ENCODE measurements at regions not wholly inside any gene's neighbourhood (a gene's known extent, or its start where the extent isn't known, plus 50 kb on each side); places are given as distances from the start of the nearest gene placed in this dataset.
"Not testable (repeated sequence)": the region's sequence is repeated elsewhere in the genome, so short reads cannot be mapped to it uniquely, and the experiment has no call there.

- no peak for DNase-seq (ENCODE audit: low read depth in 2 of 3, low spot score in 2 of 3)
Measured at GRCh38 chr2:190150413-190150812, 87.9 kb upstream of the MSTN start.

DNA sequence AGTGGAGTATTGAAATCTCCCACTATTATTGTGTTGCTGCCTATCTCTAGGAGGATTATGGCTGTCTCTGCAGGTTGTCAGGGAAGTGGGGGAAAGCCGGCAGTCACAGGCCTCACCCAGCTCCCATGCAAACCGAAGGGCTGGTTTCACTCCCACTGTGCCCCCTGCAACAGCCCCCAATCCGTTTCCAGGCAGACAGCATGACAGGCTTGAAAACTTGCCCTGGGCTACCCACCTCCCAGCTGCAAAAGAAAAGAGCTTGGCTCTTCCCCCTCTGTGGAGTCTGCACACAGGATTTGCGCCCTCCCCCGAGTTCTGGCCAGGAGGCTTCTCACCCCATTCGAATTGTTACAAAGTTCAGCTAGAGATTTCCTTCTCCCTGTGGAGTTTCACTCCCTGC is 87.4 kb upstream of the MSTN start:
- no peak for DNase-seq (ENCODE audit: low read depth in 2 of 3, low spot score in 2 of 3)

- DNase-seq (ENCODE audit: low read depth in 2 of 3, low spot score in 2 of 3) = no peak
Measured at GRCh38 chr2:190149200-190149599, 86.7 kb upstream of the MSTN start.

DNA sequence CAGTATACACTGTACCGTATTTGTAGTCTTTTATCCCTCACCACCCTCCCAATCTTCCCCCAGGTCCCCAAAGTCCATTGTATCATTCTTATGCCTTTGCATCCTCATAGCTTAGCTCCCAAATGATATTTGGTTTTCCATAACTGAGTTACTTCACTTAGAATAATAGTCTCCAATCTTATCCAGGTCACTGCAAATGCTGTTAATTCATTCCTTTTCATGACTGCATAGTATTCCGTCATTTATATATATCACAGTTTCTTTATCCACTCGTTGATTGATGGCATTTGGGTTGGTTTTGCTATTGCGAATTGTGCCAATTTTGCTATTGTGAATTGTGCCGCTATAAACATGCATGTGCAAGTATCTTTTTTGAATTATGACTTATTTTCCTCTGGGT is 83.6 kb upstream of the MSTN start:
- DNase-seq (ENCODE audit: low read depth in 2 of 3, low spot score in 2 of 3) = not testable (repeated sequence)

- DNase-seq (ENCODE audit: low read depth in 2 of 3, low spot score in 2 of 3) = not testable (repeated sequence)
Measured at GRCh38 chr2:190140474-190140873, 77.9 kb upstream of the MSTN start.

- no peak for DNase-seq (ENCODE audit: low read depth in 2 of 3, low spot score in 2 of 3)
Measured at GRCh38 chr2:190139371-190139770, 76.8 kb upstream of the MSTN start.

DNA sequence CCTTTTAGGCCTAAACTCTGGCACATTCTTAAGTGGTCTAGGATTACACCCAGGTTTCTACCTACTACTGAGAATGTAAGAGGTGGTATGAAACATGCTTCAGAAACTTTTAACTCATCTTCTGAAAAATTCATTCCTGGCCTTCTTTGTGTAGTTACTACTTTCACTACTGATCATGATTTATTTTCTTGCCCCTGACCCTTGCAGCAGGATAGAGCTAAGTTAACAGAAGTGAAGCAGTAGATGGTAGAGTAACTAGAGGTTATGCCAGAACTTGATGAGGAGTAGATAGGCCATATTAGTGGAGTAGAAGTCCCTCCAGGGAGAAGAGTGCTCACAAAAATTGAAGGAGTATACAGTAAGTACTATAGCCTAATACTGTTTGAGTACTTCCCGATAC is 75.5 kb upstream of the MSTN start:
- no peak for DNase-seq (ENCODE audit: low read depth in 2 of 3, low spot score in 2 of 3)

DNA sequence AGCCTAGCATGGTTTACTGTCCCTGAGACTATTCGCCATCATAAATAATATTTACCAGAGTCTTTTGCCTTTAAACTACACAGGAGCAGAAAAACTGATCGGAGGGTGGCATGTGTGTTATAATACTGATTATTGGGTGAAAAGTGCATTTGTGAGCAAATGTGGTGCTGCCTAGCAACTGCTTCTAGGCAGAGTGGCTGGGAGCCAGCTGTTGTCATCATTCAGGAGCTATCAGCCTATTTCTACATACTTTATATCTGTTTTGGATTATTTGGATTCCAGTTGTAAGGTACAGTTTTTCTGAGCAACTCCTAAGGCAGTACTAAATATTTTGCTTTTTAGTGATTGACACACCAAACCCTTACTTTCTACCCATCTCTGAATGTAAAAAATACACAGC is 75.0 kb upstream of the MSTN start:
- DNase-seq (ENCODE audit: low read depth in 2 of 3, low spot score in 2 of 3) = no peak

- DNase-seq (ENCODE audit: low read depth in 2 of 3, low spot score in 2 of 3) = no peak
Measured at GRCh38 chr2:190136825-190137224, 74.3 kb upstream of the MSTN start.

DNA sequence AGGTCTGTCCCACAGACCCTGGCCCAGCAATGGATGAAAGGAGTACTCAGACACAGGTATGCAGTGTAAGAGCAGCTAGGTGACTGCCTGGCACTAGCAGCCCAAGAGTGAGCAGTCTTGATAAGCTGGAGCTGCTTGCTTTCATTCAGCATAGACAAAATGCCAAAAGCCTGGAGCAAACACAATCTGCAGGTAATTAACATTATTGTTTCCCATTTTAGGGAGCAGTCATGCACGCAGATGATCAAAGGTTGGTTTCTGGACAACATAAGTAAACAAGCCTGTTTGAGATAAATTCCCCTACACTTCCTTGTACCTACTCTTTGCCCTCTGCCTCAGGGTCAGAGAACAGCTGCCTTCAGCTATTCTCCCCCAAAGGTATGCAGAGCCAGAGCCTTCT is 73.7 kb upstream of the MSTN start:
- no peak for DNase-seq (ENCODE audit: low read depth in 2 of 3, low spot score in 2 of 3)

DNA sequence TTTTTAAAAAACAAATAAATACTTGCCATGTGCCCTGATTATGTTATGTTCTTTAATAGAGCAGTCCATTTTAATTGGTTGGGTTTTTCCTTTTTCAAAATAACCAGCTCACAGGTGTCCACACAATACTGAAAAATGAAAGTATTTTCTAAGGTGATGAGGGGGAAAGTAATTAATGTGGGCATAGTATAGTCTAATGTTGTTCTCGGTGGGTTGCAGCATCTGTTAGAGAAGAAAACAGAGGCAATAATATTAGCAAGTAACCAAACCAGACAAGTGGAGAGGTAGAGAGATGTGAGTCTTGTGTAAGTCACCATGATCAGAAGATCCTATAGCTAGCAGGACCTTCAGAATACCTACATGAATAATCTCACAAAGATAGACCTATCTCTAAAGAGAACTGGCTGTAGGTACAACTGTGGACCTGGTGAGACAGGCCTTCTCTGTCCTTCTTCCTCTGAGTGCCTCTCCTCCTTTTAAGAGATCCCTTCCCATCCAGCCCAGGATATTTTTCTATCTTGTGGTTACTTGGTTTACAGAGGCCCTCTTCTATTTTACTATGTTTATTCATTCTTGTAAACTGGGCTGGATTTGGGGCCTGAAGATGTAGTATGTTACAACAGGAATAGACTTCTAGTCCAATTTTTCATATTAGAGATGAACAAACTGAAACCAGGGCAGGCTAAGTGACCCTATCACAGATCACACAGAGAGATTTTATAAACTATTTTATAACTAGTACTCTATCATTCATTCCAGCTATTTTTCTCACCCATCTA is 67.1 kb upstream of the MSTN start:
- no peak for DNase-seq (ENCODE audit: low read depth in 2 of 3, low spot score in 2 of 3)

DNA sequence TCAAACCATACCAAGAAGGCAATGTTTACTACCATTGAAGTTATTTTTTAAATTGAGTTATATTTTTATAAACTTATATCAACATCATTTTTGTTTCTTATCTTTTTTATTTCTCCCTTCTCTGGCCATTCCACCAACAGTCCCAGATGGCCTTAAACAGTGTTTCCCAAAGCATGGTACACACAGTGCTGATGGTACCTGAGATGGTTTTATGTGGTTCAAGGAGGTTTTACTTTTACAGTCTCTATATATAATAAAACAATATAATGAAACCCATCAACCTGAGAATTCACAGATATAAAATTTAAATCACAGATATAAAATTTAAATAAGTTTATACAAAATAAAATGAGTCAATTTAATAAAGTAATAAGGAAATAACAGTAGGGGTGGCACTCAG is 65.1 kb upstream of the MSTN start:
- no peak for DNase-seq (ENCODE audit: low read depth in 2 of 3, low spot score in 2 of 3)

- DNase-seq (ENCODE audit: low read depth in 2 of 3, low spot score in 2 of 3) = no peak
Measured at GRCh38 chr2:190126798-190127197, 64.3 kb upstream of the MSTN start.

GRCh38 chr2:190123956-190124355 is 61.4 kb upstream of the MSTN start:
- DNase-seq (ENCODE audit: low read depth in 2 of 3, low spot score in 2 of 3) = no peak

- no peak for DNase-seq (ENCODE audit: low read depth in 2 of 3, low spot score in 2 of 3)
Measured at GRCh38 chr2:190121971-190122370, 59.4 kb upstream of the MSTN start.

DNA sequence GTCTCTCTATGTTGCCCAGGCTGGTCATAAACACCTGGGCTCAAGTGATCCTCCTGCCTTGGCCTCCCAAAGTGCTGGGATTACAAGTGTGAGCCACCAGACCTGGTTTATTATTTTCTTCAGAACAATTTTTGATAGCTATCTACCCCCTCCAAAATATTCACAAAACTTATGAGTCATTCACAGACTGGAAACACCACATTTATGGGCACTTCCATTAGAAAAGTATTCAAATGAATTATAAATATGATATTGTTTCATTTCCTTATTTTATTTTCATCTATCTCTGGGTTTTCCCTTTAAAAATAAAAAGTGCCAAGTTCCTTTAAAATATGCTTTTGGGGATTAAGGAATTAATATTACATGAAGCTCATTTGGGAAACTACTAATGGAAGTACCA is 58.8 kb upstream of the MSTN start:
- DNase-seq (ENCODE audit: low read depth in 2 of 3, low spot score in 2 of 3) = no peak

DNA sequence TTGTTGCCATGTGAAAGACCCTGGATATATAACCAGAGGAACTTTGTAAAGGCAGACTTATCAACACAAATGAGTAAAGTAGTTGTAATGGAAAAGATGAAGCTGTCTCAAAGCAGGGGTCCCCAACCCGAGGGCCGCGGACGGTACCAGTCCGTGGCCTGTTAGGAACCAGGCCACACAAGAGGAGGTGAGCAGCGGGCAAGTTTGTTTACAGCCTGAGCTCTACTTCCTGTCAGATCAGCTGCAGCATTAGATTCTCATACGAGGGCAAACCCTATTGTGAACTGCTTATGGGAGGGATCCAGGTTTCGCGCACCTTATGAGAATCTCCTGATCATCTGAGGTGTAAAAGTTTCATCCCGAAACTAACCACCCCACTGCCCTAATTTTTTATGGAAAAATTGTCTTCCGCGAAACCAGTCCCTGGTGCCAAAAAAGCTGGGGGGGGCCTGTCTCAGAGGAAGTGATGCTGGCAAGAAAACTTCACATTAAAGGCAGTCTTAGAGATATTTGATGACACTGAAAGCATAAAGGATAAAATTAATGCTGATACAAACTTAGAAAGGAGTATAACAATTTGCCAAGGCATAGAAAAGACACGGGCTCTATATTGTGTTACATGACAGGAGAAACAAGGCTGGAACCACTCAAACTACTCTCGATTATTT is 57.5 kb upstream of the MSTN start:
- no peak for DNase-seq (ENCODE audit: low read depth in 2 of 3, low spot score in 2 of 3)

GRCh38 chr2:190119257-190119656 is 56.7 kb upstream of the MSTN start:
- peak in 1 of 3 experiments; percentile 1 for DNase-seq (ENCODE audit: low read depth in 2 of 3, low spot score in 2 of 3)

GRCh38 chr2:190117305-190117704 is 54.8 kb upstream of the MSTN start:
- DNase-seq (ENCODE audit: low read depth in 2 of 3, low spot score in 2 of 3) = no peak

- DNase-seq (ENCODE audit: low read depth in 2 of 3, low spot score in 2 of 3) = no peak
Measured at GRCh38 chr2:190113000-190113399, 50.5 kb upstream of the MSTN start.
